T-helper 2 cell treated with Interferon-gamma antibody and Interleukin-4, amounts not matched to agents 5 μg/mL and 100 μg/mL, for 36 hours (primary cell): ENCODE measurements at regions not wholly inside any gene's neighbourhood (a gene's known extent, or its start where the extent isn't known, plus 50 kb on each side); places are given as distances from the start of the nearest gene placed in this dataset.

Experiments
- DNase-seq: peaks from one replicate; pipeline ENCODE4 v3.0.0; 2021; ENCODE audit warnings: low spot score
- H3K27ac Mint-ChIP-seq: one replicate; pipeline ENCODE4 v1.8.0; 2021; ENCODE audit warnings: mild to moderate bottlenecking, mixed read lengths
- H3K27me3 Mint-ChIP-seq: one replicate; pipeline ENCODE4 v1.8.0; 2021; ENCODE audit warnings: low read depth, mixed read lengths
- H3K36me3 Mint-ChIP-seq: one replicate; pipeline ENCODE4 v1.8.0; 2021; ENCODE audit warnings: low read depth, mixed read lengths
- H3K4me1 Mint-ChIP-seq: one replicate; pipeline ENCODE4 v1.8.0; 2021; ENCODE audit warnings: low read depth, mixed read lengths
- H3K4me3 Mint-ChIP-seq: one replicate; pipeline ENCODE4 v1.8.0; 2022; ENCODE audit warnings: mild to moderate bottlenecking, moderate library complexity, mixed read lengths
- H3K9me3 Mint-ChIP-seq: one replicate; pipeline ENCODE4 v1.8.0; 2021; ENCODE audit warnings: mixed read lengths

- no peak for DNase-seq
- H3K4me1 Mint-ChIP-seq: no peaks in the 10 kb centered on the region
- H3K9me3 Mint-ChIP-seq: no peaks in the 10 kb centered on the region
- peaks cover 2% of the 10 kb centered on the region for H3K27me3 Mint-ChIP-seq
- no peak overlapping the region for H3K27ac Mint-ChIP-seq
- no peak overlapping the region for H3K4me3 Mint-ChIP-seq
- no peaks in the 10 kb centered on the region for H3K36me3 Mint-ChIP-seq
Measured at GRCh38 chr16:80489173-80489572, 51.6 kb upstream of the DYNLRB2 start.

GRCh38 chr16:80488167-80488566, 52.6 kb upstream of the DYNLRB2 start:
- Mint-ChIP-seq H3K4me1 (peaks cover 4% of the 10 kb centered on the region), H3K36me3 (no peaks in the 10 kb centered on the region), H3K27me3 (peaks cover 2% of the 10 kb centered on the region), H3K27ac (no peak overlapping the region), H3K9me3 (no peaks in the 10 kb centered on the region), H3K4me3 (no peak overlapping the region)
- DNase-seq: no peak

GRCh38 chr16:80480664-80481063, 60.1 kb upstream of the DYNLRB2 start:
- no peak overlapping the region for H3K4me3 Mint-ChIP-seq
- H3K27me3 Mint-ChIP-seq: peaks cover 5% of the 10 kb centered on the region
- DNase-seq: no peak
- no peak overlapping the region for H3K27ac Mint-ChIP-seq
- no peaks in the 10 kb centered on the region for H3K36me3 Mint-ChIP-seq
- no peaks in the 10 kb centered on the region for H3K9me3 Mint-ChIP-seq
- H3K4me1 Mint-ChIP-seq: peaks cover 5% of the 10 kb centered on the region

GRCh38 chr16:80477838-80478237, 63.0 kb upstream of the DYNLRB2 start:
- peaks cover 2% of the 10 kb centered on the region for H3K4me1 Mint-ChIP-seq
- no peaks in the 10 kb centered on the region for H3K9me3 Mint-ChIP-seq
- no peak for DNase-seq
- peaks cover 8% of the 10 kb centered on the region for H3K27me3 Mint-ChIP-seq
- H3K27ac Mint-ChIP-seq: no peak overlapping the region
- H3K36me3 Mint-ChIP-seq: no peaks in the 10 kb centered on the region
- no peak overlapping the region for H3K4me3 Mint-ChIP-seq

- no peak overlapping the region for H3K4me3 Mint-ChIP-seq
- no peaks in the 10 kb centered on the region for H3K36me3 Mint-ChIP-seq
- H3K27ac Mint-ChIP-seq: no peak overlapping the region
- peaks cover 5% of the 10 kb centered on the region for H3K4me1 Mint-ChIP-seq
- no peak for DNase-seq
- no peaks in the 10 kb centered on the region for H3K9me3 Mint-ChIP-seq
- peaks cover 6% of the 10 kb centered on the region for H3K27me3 Mint-ChIP-seq
Measured at GRCh38 chr16:80468029-80468428, 72.8 kb upstream of the DYNLRB2 start.

DNA sequence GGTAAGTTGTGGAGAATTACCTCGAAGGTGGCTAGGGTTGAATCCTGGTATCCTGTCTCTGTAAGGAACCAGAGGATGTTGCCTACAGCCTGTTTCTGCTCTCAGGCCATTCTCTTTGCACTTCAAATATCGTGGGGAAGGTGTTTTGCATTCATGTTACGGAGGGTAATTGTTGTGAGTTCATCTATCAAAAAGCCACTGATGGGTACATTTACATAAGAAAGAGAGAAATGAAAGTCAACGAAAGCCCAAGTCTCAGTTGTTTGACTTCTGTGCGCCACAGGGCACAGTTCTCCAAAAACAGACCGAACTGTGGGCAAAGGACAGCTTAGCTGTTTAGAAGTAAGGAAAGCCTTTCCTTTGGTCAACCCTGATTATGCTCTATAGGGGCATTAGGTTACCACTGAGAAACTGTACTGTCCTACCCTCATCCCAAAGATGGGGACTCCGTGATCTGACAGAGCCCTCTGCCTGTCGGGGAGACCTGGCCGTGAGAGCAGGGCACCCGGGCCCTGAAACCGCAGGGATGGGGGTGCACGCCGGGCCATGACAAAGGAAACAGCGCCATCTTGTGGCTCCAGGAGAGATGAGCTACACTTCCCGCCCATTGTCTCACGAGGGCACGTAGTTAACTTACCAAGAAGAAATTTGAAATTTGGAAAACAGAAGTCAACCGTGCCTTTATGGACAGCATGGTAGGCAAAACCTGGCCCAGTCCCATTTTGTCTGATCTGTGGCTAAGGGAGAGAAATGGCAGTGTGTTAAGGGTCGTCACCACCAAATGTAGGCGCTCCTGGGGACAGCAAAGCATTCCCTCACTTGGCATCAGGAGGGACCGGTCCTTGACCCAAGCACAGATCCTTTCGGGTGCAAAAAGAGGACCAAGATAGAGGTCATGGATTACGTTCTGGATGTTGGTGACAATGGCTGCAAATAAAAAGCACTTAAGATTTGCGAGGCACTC, 74.5 kb upstream of the DYNLRB2 start:
- no peak overlapping the region for H3K27ac Mint-ChIP-seq
- no peak overlapping the region for H3K4me3 Mint-ChIP-seq
- H3K27me3 Mint-ChIP-seq: peaks cover 9% of the 10 kb centered on the region

DNA sequence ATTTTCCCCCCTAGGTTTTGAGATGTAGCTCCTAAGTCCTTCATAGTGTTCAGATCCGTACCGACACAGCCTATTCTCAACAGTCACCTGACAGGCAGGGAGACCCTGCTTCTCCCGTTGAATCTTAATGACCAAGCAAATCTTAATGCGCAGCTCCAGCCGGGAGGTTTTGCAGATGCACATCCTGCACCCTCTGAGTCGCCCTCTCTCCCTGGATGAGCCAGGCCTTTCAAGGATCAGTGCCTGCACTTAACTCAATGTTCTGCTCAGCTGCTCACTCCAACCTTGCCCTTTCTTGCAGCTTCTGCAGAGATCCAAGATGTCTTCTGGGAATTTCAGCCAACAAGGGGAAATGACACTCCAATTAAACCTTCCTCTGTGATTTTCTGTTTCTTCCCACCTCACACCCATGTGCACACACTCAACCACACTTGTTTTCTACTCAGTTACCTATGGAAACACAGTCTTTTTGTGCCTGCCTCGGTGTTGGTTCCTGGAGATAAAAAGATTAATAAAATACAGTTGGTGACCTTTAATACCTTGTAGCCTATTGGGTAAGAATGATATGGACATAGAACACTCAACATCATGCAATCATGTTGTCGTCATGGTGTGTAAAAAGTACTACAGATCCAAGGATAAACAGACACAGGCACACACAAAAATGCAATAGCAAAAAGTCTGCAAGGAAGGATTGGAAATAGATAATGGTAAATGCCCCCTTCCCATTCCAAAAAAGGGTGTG, 76.9 kb upstream of the DYNLRB2 start:
- H3K27me3 Mint-ChIP-seq: peaks cover 14% of the 10 kb centered on the region

More for the DNA sequence above, 74.5 kb upstream of the DYNLRB2 start:
- Mint-ChIP-seq H3K4me1 (peaks cover 5% of the 10 kb centered on the region), H3K9me3 (no peaks in the 10 kb centered on the region), H3K36me3 (no peaks in the 10 kb centered on the region)
- DNase-seq: peak; percentile 37

DNA sequence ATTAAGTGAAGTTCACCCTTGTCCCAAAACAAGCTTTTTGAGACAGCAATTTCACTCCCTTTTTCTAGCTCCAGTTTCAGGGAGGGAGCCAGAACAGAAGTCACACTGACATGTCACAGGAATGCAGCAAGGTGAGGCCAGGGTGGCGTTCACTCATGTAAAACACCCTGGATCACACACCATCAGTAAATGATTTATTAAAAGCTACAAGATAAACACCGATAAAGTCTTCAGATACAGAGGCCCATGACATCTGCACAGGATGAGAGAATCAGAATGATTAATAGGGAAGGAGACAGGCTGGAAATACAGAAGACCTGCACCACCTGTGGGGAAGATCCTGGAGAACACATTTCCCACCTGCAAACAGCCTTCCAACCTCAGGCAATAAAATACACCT, 77.5 kb upstream of the DYNLRB2 start:
- Mint-ChIP-seq H3K9me3 (no peaks in the 10 kb centered on the region), H3K36me3 (no peaks in the 10 kb centered on the region), H3K27ac (no peak overlapping the region), H3K4me3 (no peak overlapping the region), H3K27me3 (peaks cover 14% of the 10 kb centered on the region), H3K4me1 (peaks cover 5% of the 10 kb centered on the region)
- DNase-seq: no peak

More for the DNA sequence above, 76.9 kb upstream of the DYNLRB2 start:
- Mint-ChIP-seq H3K36me3 (no peaks in the 10 kb centered on the region), H3K9me3 (no peaks in the 10 kb centered on the region), H3K4me1 (peaks cover 5% of the 10 kb centered on the region), H3K27ac (no peak overlapping the region), H3K4me3 (no peak overlapping the region)
- DNase-seq: no peak

GRCh38 chr16:80462917-80463316, 77.9 kb upstream of the DYNLRB2 start:
- Mint-ChIP-seq H3K4me3 (no peak overlapping the region), H3K36me3 (no peaks in the 10 kb centered on the region), H3K4me1 (peaks cover 5% of the 10 kb centered on the region), H3K27ac (no peak overlapping the region), H3K9me3 (no peaks in the 10 kb centered on the region), H3K27me3 (peaks cover 14% of the 10 kb centered on the region)
- no peak for DNase-seq

DNA sequence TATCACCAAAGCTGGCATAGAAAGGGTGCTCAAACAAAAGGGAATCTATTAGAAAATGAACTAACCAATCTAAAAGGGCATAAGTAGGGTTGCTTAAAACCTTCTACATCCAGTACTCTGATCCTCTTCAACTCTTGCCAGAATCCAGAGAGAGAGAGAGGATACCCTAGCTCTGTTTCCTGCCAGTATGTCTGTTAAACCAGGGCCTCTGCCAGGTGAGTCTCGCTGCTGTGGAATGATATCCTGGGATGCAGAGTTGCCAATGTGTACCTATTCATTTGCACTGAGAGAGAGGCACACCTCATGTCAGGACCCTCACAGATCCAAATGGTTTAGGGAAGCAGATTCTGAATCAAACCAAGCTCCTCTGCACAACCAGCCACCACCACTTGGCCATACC, 79.8 kb upstream of the DYNLRB2 start:
- Mint-ChIP-seq H3K4me1 (no peaks in the 10 kb centered on the region), H3K27ac (no peak overlapping the region), H3K27me3 (peaks cover 14% of the 10 kb centered on the region), H3K9me3 (no peaks in the 10 kb centered on the region), H3K4me3 (no peak overlapping the region), H3K36me3 (no peaks in the 10 kb centered on the region)
- DNase-seq: no peak

- no peaks in the 10 kb centered on the region for H3K4me1 Mint-ChIP-seq
- H3K9me3 Mint-ChIP-seq: no peaks in the 10 kb centered on the region
- H3K27ac Mint-ChIP-seq: no peak overlapping the region
- H3K27me3 Mint-ChIP-seq: peaks cover 14% of the 10 kb centered on the region
- no peak overlapping the region for H3K4me3 Mint-ChIP-seq
- no peaks in the 10 kb centered on the region for H3K36me3 Mint-ChIP-seq
- no peak for DNase-seq
Measured at GRCh38 chr16:80459966-80460365, 80.8 kb upstream of the DYNLRB2 start.

DNA sequence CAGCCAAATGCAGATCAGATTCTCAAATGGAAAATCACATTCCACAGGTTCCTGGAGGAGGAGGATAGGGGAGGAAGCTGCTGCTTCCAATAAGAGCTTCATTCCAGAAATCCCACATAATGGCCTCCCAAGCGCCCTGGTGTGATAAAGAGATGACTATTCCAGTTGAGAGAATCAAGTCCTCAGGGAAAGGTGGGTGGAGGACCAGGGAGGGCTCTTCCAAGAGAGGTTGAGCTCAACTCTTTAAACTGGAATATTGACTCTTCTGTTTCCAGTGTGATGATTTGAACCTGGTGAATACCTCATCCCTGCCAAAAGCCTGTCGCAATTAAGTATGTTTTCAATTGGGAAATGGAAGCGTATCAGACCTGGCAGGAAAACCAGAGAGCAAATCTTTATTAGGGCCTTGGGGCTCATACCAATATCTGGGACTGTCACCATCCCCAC, 81.4 kb upstream of the DYNLRB2 start:
- Mint-ChIP-seq H3K4me1 (no peaks in the 10 kb centered on the region), H3K9me3 (no peaks in the 10 kb centered on the region), H3K27me3 (peaks cover 14% of the 10 kb centered on the region), H3K27ac (no peak overlapping the region), H3K36me3 (no peaks in the 10 kb centered on the region), H3K4me3 (no peak overlapping the region)
- no peak for DNase-seq

DNA sequence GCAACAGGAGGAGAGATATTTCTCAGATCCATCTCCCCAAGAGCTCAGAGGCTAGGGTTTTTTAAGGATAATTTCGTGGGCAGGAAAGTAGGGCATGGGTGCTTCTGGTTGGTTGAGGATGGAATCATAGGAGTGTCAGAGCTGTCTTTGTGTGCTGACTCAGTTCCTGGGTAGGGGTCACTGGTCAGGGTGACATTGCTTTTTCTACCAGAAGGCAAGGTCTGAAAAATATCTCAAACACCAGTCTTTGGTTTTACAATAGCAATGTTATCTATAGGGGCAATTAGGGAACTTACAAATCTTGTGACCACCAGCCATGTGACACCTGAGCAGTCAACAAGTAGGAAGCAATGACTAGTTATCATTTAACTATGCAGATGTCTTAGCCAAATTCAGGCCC, 82.9 kb upstream of the DYNLRB2 start:
- Mint-ChIP-seq H3K27me3 (peaks cover 12% of the 10 kb centered on the region), H3K36me3 (no peaks in the 10 kb centered on the region), H3K4me1 (no peaks in the 10 kb centered on the region), H3K27ac (no peak overlapping the region), H3K9me3 (no peaks in the 10 kb centered on the region), H3K4me3 (no peak overlapping the region)
- no peak for DNase-seq

DNA sequence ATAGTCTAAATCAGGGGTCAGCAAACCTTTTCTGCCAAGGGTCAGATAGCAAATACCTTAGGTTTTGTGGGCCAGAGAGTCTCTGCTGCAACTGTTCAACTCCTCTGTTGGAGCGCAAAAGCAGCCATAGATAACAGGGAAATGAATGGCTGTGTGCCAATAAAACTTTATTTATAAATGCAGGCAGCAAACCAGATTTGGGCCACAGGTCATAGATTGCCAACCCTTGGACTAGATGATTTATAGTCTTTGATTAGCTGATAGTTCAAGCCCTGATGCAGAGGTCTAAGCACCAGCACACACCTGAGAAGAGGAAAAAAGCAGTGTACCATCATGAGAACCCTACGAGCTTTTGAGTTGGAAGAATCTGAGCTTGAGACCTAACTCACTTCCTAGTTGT, 86.0 kb upstream of the DYNLRB2 start:
- no peaks in the 10 kb centered on the region for H3K36me3 Mint-ChIP-seq
- H3K9me3 Mint-ChIP-seq: no peaks in the 10 kb centered on the region
- DNase-seq: no peak
- no peak overlapping the region for H3K4me3 Mint-ChIP-seq
- no peak overlapping the region for H3K27ac Mint-ChIP-seq
- no peaks in the 10 kb centered on the region for H3K4me1 Mint-ChIP-seq
- H3K27me3 Mint-ChIP-seq: peaks cover under 1% of the 10 kb centered on the region
